Activated effector memory CD4-positive, alpha-beta T cell treated with Interleukin-2 at 50 U/mL for 16 hours (primary cell): ENCODE measurements at regions not wholly inside any gene's neighbourhood (a gene's known extent, or its start where the extent isn't known, plus 50 kb on each side); places are given as distances from the start of the nearest gene placed in this dataset.

Experiments
- DNase-seq: peaks from one replicate; pipeline ENCODE4 v3.0.0-alpha.2; 2020

DNA sequence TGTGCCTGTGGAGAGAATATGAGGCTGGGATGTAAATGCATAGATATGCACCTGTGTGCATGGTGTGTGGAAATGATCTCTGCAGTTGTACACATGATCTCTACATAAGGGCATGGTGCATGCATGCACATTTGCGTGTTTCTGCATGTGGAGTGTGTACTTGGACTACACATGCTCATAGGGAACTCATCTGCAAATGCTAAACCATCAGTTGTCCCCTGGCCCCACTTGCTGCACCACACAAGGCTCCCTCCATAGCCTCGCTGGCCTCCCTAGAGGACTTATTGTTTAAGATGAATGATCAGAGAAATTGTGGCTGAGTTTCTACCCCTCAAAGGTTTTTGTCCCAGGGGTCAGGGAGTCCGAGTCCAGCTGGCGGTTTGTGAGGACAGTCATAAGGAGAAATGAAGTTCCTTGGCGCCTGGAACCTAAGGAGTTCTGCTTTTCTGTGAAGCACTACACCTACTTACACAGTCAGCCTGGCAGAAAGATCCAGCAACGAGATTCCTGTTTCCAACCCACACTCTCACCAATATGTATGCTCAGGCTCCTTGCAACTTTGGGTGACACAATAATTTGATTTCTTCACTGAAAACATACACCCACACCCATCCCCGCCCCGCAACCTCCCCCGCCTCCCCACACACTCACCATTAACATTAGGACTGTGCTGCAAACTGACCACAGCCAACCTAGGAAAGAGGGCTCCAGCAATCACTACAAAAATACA lies 79.9 kb upstream of the CPEB4 start:
- no peak for DNase-seq

DNA sequence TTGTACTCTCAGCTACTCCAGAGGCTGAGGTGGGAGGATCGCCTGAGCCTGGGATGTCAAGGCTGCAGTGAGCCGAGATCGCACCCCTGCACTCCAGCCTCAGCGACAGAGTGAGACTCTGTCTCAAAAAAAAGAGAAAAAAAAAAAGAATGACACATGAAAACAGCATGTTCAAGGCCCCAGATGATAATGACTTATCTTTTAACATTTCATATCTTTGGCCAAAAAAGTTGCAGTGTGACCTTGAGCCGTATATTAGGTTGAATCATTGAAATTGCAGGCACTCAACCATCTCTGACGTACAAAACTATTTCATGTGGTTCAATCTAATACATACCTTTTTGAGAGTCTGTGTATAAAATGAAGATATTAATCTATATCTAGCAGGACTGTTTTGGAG lies 79.1 kb upstream of the CPEB4 start:
- no peak for DNase-seq

DNA sequence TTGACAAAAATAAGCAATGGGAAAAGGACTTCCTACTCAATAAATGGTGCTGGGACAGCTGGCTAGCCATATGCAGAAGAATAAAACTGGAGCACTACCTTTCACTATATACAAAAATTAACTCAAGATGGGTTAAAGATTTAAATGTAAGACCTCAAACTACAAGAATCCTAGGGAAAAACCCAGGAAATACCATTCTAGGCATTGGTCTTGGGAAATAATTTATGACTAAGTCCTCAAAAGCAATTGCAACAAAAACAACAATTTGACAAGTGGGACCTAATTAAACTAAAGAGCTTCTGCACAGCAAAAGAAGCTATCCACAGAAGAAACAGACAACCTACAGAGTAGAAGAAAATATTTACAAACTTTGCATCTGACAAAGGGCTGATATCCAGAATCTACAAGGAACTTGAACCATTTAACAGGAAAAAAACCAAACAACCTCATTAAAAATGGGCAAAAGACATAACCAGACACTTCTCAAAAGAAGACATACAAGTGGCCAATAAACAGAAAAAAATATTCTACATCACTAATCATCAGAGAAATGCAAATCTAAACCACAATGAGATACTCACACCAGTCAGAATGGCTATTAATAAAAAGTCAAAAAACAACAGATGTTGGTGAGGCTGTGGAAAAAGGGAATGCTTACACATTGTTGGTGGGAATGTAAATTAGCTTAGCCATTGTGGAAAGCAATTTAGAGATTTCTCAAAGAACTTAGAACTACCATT lies 75.2 kb upstream of the CPEB4 start:
- DNase-seq: no peak

DNA sequence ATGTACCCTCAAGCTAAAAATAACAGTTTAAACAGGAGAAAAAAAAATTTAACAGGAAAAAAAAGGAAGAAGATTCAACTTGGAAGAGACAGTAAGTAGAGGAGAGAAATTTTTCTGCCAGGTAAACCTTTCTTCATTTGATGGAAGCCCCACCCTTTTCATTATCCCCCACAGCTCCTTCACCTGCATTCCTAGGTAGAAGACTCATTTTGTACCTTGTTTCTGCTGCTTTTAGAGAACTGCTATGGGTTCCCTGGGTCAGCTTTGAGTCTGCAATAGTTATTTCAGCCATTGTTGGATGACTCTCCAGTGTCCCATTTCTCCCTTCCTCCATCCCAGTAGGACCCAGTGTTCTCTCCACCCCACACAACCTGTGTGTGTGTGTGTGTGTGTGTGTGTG lies 74.1 kb upstream of the CPEB4 start:
- no peak for DNase-seq

DNA sequence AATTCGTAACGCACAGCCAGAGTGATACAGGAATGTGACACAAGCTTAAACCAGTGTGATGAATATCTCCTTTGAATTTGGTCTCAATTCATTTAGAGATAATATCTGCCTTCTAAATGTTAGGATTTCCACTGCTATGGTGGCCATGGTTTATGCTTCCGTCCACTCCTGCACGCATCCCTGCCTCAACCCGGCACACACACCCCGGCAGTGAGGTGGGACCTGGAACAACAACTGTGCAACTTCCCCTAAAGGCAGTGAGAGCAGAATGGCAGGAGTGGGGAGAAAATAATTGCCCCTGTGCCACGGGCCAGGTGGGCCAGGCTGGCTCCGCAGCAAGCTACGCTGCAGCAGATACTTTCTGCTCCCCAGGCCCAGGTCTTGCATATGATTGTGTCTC lies 72.6 kb upstream of the CPEB4 start:
- DNase-seq: no peak

DNA sequence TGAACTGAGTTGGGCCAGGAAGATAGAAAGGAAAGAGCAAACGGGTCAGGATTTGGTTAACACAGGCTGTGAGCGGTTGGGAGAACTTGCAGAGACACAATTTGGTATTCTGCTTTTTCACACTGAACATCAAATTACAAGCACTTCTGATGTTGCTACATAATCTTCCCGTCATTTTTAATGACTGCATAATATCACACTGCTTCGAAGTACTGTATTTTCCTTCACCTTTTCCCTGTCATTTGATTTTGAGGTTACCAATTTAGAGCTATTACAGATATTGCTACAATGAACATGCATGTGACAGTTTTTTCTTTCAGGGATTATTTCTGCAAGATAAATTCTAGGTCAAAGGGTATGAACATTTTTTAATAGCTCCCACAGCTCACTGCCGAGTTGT lies 71.4 kb upstream of the CPEB4 start:
- DNase-seq: no peak

DNA sequence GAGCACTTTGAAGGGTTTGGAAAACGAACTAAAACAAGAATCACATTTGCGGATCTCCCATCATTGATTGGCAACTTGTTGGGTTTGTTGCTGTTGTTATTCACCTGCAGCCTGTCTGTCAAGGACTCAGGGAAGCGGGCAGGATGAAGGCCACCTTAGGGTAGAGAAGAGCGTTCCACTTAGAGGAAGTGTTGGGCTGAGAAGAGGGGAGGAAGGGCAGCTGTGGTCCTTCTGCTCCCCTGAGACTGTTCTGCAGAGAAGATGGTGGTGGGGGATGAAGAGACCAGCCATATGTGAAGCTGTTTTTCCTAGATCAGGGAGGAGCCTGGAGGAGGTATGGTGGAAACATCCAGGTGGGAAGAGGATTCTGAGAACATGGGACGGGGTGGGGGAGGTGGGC lies 70.6 kb upstream of the CPEB4 start:
- no peak for DNase-seq

DNA sequence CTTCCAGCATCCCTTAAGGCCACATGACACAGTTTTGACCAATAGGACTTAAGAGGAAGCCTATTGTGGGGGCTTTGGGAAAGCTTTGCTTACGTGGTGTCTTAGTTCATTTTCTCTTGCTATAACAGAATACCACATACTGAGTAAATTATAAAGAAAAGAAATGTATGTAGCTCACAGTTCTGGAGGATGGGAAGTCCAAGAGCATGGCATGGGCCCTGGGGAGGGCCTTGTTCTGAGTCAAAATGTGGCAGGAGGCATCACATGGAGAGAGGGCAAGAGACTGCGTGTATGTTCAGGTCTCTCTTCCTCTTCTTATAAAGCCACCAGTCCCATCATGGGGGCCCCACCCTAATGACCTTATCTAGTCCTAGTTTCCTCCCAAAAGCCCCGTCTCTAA lies 68.6 kb upstream of the CPEB4 start:
- DNase-seq: no peak

DNA sequence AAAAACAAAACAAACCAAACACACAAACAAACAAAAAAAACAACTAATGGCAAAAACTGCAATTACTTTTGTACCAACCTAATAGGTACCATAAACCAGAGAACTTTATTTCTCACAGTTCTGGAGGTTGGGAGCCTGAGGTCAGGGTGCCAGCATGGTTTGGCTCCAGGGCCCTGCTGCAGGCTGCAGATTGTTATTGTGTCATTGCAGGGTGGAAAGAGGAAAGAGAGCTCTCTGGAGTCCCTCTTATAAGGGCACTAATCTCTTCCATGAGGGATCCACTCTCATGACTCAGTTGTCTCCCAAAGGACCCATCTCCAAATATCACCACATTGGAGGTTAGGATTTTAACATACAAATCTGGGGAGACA lies 64.9 kb upstream of the CPEB4 start:
- no peak for DNase-seq

DNA sequence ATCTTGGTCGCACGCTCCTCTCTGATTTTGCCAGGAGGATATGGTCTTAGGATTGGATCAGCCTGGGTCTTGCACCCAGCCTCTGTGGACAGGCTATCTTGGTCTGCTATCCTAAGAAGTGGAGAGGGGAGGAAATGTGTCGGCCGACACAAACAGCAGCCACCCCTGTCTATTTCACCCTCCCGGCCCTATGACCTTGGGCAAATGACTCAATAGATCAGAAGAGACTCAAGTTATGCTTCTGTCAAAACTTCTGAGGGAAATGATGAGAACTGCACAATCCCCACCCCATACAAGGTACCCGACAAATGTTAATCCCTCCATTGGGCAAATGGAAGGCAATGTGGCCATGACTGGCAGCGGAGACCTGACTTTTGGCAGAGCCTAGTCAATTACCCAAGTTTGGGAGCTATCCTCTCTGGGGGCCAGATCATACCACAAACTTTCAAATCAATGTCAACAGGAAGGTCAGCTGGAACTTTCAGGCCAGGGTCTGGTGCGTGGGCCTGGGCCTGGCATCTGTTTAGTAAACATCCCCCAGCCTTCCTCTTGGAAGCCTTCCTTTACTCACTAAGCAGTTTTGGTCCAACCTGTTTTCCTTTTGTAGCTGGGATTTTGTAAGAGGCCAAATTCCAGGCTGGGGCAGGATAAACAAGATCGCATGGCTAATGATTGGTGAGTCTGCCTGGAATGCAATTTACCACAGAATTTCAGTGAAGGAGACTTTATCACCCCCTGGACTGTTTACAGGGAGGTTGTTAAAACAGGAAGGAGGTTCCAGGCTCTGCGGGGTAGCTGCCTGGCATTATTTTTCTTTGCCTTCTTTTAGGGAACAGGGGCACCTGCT lies 64.2 kb upstream of the CPEB4 start:
- DNase-seq: no peak

DNA sequence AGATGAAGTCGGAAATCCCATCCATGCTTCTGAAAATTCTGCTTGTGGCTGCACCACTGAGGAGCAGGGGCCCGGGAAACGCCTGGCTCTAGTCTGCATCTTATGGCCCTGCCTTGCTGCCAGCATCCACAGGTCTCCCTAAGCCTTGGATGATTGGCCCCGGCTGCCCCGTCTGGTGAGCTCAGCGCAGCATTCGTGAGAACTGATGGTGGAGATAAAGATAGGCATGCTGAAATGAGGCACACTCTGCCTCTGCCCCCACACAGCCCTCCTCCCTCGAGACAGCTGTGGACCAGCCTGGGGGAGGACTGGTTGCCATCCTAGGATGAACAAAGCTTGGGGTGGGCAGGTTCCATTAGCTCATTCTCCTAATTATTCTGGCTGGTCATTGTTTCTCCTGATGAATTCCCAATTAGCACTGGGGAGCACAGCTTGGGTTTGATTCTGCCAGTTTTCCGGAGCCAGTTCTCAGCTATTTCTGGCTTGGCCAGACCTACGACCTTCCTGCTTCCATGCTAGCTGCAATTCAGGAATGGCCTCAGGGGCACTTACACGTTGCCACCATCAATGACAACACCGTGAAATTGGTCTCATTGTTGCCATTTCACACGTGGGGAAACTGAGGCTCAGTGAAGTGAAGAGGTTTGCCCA lies 62.8 kb upstream of the CPEB4 start:
- DNase-seq: no peak

DNA sequence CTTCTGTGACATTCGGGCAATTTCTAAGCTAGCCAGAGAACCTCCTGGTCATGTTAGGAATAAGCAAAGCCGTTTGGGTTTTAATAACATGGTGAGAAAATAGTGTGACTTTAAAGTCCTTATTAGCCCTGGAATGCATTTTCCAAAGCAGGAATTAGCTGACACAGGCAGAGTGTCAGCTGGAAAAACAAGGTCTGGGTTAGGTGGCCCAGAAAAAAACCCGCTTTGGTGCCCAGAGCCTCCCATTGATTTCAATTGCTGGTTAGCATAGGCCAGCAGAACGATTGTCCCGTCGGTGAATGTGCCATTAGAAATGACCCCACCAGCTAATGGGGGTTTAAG lies 62.1 kb upstream of the CPEB4 start:
- DNase-seq: no peak

DNA sequence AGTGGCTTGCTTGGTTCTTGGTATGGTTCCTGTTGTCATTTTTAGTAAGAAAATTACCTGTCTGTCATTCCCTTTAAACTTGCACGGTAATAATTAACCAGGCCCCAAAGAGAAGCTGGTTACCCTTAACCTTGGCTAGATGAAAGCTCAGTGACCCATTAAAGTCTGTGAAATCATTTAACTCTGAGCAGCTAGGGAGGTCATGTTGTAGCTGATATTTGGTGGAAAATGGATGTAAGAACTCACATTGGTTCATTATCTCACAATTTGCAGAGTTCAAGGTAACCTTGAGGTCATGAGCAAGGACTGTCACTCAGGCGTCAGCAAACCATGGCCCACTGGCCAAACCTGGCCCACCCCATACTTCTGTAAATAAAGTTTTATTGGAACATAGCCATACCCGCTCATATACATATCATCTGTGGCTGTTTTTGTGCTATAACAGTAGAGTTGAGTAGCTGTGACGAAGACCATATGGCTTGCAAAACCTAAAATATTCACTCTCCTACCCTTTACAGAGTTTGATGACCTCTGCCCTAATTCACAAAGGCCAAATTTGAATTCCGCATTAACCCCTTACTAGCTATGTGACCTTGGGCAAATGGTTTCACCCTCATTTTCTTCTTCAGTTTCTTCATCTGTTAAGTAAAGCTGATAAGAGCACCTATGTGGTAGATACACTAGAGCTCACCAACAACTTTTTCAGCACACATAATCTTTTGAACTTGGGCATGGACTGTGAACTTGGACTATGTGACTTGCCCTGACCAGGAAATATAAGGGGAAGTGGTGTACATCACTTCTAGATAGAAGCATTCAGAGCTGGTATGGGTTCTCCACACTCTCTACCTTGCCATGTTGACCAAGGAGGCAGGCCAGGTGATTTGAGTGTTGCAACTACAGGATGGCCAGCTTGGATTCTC lies 61.5 kb upstream of the CPEB4 start:
- DNase-seq: no peak

DNA sequence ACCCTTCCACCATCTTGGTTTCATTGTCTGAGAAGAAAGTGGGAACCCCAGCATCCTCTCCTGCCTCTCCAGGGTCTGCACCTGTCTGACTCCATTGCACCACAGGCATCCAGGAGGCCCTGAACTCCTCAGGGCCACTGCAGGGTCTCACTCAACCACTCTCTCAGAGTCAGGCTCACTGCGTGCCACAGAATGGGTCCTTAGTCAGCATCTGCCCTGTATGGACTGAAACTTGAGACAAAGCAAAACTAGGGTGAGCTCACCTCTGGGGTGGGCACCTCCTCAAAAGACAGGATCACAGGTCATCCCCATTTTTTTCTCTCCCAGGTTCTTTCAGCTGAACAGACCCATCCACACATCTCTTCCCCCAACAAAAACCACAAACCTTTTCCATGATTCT lies 59.2 kb upstream of the CPEB4 start:
- no peak for DNase-seq

DNA sequence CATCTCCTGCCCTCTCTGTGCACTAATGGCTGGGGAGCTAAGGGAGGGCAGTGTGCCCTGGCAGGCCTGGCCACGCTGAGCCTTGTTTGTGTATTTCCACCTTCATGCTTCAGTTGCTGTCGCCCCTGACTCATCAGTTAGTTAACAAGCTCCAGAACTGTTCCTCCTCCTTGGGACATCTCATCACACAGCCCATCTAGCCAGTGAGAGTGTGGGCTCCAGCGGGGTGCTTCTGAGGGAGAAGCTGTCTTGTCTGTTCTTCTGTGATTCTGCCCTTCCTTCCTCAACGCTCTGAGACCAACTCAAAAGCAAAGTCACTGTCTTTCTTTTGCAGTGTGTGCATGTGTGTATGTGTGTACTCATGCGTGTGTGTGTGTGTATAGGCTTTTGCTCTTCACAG lies 58.3 kb upstream of the CPEB4 start:
- no peak for DNase-seq

DNA sequence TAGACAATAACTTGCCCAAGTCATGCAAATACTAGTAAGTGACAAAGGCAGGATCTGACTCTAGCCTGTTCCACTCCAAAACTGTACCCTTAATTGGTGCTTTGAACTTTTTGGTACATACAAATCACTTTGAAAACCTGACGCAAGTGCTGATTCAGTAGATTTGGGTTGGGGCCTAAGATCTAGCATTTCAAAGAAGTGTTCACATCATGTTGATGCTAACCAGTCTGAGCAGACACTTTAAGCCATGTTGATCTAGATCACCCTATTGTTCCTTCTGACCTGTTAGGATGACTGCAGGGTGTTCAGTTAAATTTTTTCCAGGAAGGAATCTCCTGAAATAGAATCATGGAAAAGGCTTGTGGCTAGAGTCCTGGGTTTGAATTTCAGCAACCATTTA lies 57.7 kb upstream of the CPEB4 start:
- DNase-seq: no peak

DNA sequence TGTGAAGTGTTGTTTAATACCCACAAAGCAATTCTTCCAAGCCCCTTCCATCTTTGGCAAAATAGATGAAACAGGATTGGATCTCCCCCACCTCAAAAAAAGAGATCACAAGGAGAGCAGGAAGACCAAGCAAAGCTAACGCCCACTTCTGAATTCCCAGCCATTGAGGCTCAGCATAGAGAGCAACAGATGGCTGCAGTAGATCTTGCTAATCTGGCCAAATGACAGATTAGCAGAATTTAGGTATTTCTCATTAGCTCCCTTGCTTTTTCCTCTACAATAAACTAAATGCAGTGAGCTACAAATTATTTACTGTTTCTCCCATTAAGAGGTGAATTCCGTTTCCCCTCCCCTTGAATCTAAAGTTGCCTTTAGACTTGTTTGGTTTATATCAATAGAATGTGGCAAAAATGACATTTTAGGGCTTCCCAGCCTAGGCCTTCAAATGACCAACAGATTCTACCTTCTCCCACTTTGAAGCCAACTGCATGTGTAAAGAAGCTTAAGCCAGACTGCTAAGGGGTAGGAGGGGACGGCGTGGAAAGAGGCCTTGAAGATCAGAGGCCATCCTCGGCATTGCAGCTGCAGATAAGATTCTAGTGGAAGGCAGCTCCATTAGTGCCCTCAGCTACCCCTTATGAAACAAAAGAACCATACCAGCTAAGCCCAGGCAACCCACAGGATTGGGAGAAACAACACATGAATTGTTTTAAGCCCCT lies 56.8 kb upstream of the CPEB4 start:
- DNase-seq: no peak

DNA sequence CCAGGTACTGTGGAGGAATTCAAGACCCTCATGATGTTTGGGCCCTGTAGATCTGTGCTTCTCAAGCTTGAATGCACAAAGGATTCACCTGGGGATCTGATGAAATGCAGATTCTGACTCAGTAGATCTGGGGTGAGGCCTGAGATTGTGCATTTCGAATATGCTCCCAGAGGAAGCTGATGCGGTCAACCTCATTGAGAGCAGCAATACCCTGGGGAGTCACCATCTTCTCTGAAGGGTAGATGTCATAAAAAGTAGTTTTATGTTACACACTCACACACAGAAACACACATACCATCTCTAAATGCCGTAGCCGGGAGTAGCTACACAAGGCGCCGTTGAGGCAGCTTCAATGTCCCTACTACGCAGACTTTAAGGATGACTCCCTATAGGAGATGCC lies 55.8 kb upstream of the CPEB4 start:
- no peak for DNase-seq

DNA sequence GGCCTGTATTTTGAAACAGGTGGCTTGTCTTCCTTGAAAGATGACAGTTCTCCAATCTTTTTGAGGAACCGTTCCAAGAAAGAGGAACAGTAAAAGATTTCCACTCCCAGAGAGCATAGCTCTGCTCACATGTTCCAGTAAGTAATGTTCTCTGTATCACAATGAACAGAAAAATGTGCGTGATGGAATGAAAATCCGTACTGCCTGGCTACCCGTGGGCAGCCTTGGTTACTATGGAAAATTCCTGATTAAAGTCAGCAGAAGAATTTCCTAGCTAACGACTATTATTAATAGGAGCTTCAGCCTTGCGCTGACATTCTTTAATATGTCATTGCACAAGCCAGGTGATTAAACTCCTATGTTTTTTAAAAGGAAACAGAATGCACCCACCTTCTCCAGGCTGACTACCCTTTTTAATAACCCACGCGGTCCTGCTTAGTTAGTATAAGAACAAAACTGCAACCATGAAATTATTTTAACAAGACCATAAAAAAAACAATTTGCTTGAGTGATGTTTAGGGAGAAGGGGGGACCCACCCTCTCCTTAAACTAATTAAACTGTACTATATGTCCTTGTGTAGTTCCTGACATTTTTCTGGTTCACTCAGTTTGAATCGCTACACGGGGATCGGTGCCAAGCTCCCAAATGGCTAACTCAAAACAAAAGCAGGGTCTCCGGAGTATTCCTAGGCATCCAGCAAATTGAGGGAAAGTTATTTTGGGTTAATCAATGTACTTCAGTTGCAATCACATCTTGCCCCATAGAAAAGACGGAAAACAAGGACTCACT lies 54.8 kb upstream of the CPEB4 start:
- DNase-seq: no peak

DNA sequence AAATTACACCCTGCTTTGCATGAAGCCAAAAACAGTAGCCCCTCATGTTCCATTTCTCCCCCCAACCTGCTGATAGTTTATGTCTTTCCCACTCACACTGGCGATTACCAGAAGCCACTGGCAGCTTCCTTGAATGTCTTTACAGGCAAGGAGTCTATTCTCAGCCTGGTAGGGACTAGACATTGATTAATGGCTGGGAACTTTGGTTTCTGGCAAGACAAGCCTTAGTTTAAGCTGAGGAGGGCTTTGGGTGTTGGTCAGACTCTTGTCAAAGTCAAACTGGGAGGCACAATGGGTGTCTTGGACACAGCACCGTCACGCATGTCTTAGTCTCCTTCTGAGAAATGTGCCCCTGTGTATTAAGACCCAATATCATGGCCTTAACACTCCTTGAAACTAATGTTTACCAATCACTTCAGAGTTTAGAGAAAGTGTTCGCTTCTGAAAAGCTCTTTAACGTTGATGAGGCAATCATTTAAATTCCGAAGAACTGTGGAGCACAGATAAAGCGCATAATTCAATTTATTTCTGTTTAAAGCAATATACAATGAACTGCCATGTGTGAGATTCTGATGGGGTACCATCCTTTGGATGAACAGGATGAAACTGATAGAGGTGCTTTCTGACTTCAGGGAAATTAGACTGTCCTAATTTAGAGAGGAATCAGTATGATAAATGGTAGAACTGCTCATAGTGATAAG lies 53.9 kb upstream of the CPEB4 start:
- no peak for DNase-seq
